Left ventricle myocardium superior (tissue), 1 donor: ENCODE measurements at regions not wholly inside any gene's neighbourhood (a gene's known extent, or its start where the extent isn't known, plus 50 kb on each side); places are given as distances from the start of the nearest gene placed in this dataset.

Source experiments
- ATAC-seq: fragments of 200-7000 bp; cut with Tn5 transposase; one replicate; pipeline ENCODE4 v1.9.1; 2020; ENCODE audit warnings: mild to moderate bottlenecking, moderate library complexity
- DNase-seq: peaks from one replicate; pipeline ENCODE4 v3.0.0-alpha.2; 2020
- intact Hi-C: fragments of 100-400 bp; cut with micrococcal nuclease; formaldehyde crosslinking; loops from one replicate; pipeline ENCODE4 v1.11.0; 2022
- donor health status: DM: no; HTN: yes; CAD: no; lungs with severe emphysema.

DNA sequence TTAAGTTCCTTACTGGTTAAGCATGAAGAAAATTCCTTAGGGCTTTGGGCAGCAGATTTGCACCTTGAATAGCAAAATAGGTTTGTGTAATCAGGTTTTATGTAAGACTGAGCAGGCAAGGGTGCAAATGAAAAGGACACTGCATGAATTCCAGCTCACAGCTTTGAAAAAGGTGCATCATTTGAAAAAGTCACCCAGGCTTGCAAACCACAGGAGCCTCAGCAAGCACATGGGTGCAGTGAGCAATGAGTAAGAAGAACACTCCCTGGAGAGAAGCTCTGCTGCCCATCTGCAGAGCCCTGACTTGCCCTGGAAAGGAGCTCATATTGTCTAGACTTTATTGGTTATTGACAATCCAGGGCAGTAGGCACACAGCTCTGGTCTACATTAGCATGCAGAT is 165.6 kb upstream of the KCNJ16 start:
- no peak for ATAC-seq
- no peak for DNase-seq
- intact Hi-C loops = no loop called here

DNA sequence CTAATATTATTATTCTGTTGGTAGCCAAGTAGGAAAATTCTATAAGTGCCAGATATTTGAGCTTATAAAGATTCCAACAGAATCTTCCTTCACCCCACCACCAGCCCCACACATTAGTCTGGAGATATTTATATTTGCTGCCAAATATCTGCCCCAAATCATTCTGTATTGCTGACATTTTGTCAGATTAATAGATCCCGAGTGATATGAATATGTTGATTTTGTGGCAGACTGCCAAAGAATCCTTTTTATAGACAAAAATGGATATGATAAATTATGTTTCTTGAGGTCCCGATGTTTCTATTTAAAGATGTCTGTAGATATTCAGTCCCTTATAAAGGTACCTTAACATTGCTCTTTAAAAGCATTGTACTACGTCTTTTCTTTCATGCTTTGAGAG is 162.2 kb upstream of the KCNJ16 start:
- no peak for ATAC-seq
- intact Hi-C loops = no loop called here
- DNase-seq = no peak

DNA sequence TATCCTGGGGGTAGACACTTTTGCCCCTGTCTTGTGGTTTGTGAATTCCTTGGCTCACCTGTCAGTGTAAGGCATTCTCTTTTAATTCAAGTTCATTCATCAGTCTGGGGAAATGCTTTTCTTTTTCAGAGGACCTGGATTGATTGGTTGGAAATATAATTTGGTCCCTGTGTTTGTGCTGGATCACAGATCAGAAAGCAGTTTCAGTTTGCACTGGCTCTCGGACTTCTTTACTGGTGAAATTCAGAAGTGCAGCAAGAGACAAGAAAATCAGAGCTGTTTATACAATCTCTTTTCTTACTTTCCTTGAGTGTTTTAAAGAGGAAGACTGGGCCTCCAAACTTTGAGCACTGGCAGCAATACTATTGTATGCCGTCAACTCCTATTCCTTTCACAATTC is 161.8 kb upstream of the KCNJ16 start:
- DNase-seq = no peak
- intact Hi-C loops = no loop called here
- ATAC-seq = no peak

DNA sequence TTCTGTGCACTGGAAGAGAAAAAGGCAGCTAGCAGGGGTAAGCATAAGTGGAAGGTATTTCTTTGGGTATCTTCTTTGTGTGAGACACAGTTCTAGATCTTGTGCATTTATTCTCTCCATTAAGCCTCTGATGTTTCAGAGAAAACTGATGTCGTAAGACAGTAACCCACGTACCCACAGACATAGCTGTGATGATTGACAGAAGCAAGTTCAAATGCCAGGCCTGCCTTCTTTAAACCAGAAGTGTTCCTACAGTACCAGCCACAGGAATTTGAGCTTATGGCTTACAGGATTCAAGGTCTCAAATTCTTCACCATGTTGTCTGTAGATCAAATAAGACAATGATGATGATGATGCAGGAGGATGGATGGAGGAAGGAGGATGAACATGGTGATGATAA is 161.4 kb upstream of the KCNJ16 start:
- intact Hi-C loops = no loop called here
- DNase-seq = no peak
- ATAC-seq = no peak

DNA sequence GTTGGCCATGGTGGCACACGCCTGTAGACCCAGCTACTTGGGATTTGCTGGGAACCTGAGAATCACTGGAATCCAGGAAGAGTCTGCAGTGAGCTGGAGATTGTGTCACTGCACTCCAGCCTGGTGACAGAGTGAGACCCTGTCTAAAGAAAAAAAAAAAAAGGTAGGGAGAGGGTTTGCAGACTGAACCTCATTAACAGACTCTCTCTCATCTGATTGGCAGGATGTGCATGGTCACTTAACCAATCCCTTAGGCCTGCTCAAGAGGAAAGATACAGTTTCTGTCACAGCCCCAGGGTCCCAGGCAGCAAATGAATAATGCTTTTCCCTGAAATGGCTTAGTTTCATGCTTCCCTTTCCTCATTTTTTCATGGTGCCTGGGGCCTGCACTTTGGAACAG is 160.5 kb upstream of the KCNJ16 start:
- ATAC-seq (no peak), DNase-seq (no peak)
- intact Hi-C loops = no loop called here

DNA sequence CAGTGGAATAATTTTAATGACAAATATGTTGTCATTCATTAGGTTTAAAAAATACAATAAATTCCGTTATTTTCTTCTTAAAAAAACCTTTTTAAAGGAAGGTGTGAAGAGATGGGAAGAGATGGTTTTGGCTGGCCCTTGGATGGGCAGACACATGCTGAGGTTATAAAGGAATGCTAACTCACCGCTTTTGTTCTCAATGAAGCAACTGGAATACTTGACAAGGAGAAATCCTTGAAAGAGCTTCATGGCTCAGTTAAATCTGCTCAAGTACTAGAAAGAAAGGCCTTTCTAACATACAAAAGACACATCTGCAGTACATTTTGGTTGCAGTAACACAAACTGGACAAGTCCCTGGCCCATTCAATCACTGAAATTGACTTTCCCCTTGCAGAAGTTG is 158.3 kb upstream of the KCNJ16 start:
- ATAC-seq = no peak
- no peak for DNase-seq
- intact Hi-C loops = no loop called here

DNA sequence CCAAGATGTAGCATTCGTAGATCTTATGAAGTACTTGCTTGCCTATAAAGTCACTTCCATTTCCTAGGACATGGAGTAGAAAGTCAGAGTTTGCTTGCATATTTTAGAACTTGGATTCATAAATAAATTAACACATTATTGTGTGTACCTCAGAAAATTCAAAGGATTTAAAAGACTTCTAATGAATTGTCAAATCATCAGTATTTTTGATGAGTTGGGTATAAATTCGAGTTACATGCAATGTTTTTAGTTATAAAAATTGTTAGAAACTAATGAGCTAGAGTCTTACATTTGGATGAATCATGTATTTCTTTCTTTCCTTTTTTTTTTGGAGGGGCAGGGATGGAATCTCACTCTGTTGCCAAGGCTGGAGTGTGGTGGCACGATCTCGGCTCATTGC is 156.9 kb upstream of the KCNJ16 start:
- DNase-seq (no peak), ATAC-seq (no peak)
- intact Hi-C loops = no loop called here

DNA sequence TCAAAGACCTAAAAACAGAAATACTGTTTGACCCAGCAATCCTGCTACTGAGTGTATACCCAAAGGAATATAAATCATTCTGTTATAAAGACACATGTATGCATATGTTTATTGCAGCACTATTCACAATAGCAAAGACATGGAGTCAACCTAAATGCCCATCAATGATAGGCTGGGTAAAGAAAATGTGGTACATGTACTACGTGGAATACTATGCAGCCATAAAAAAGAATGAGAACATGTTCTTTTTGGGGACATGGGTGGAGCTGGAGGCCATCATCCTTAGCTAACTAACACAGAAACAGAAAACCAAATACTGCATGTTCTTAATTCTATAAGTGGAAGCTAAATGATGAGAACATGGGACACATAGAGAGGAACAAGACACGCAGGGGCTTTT is 155.2 kb upstream of the KCNJ16 start:
- DNase-seq (no peak), ATAC-seq (no peak)
- intact Hi-C loops = no loop called here

DNA sequence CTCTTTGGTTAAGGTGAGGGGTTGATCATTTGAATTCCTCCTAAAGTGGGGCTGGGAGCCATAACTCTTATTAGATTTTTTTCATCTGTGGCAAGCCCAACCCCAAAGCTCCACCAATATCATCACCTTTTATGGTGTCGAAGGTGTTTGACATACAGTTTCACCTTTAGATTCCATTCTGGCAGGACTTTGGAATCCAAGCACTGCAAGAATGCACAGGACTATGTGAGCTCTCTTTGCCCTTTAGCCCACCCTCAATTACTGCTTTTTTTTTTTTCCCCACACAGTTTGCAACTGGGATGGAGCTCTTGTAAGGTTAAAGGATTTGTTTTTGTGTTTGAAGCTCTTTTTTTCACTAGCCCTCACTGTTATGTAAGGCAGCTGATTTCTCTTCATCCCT is 154.0 kb upstream of the KCNJ16 start:
- DNase-seq = no peak
- no peak for ATAC-seq
- intact Hi-C loops = no loop called here

DNA sequence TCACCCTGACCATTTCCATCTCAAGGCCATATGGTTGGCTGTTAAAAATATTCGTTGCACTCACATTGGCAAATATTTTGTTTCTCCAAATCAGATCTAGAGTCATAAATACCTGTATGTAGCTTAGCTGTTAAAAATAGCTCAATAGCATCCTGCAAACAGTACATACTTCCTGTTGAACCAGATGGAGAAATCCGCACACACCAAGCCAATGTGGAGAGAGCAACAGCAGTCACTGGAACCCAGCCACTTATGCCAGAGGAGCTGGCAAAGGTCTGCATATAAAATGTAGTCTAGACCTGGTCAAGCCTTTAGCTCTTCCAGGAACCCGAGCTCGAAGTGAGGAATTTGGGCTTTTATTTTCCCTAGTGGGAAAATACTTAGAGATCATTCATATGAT is 146.4 kb upstream of the KCNJ16 start:
- DNase-seq (no peak), ATAC-seq (no peak)
- intact Hi-C loops = no loop called here

DNA sequence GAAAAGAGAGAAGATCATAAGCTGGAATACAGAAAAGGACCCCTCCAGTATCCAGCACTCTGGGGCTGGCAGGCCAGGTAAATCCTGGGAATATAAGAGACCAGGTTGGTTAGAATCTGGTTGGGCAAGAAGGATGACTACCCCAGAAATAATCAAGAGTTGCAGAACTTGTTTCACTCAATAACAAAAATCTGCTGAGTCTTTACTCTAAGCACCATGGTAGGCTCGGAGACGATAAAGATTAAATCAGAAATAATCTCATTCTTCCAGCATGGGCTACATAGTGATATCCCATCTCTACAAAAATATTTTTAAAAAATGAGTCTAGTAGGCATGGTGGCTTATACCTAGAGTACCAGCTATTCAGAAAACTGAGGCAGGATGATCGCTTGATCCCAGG is 138.0 kb upstream of the KCNJ16 start:
- DNase-seq (no peak), ATAC-seq (no peak)
- intact Hi-C loops = no loop called here

DNA sequence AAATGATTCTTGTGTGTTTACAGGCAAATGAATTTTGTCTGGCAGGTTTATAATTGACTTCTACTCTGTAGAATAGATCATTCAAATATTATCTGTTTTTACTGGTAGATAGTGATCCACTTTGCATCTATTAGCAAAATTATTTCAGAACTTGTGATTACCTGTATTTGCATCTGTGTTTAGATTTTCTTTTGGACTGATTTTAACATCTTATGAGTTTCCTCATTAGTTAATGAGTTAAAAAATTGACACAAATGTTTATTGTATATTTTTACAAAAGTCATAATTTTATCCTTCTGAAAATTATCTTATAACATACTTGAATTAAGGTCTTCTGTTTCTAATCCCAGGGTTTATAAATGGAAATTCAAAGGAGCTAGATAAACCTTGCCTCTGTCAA is 132.0 kb upstream of the KCNJ16 start:
- intact Hi-C loops = no loop called here
- ATAC-seq = no peak
- DNase-seq = no peak

DNA sequence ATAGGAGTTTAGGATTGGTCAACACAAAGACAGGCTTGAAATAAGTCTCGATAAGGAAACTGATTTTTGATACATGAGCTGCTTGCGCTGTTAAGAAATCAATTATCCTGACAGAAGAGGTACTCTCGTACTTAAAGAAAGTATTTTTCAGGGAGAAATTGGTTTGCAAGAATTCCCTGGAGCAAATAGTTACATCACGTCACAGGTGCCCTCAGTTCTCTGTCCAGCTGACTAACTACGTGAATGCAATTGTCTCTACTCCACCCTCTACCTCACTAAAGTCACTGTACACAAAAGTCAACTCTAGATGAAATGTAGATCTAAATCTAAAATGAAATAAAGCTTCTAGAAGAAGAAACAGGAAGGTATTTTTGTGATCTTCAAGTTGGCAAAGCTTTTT is 130.6 kb upstream of the KCNJ16 start:
- intact Hi-C loops = no loop called here
- ATAC-seq (no peak), DNase-seq (no peak)

DNA sequence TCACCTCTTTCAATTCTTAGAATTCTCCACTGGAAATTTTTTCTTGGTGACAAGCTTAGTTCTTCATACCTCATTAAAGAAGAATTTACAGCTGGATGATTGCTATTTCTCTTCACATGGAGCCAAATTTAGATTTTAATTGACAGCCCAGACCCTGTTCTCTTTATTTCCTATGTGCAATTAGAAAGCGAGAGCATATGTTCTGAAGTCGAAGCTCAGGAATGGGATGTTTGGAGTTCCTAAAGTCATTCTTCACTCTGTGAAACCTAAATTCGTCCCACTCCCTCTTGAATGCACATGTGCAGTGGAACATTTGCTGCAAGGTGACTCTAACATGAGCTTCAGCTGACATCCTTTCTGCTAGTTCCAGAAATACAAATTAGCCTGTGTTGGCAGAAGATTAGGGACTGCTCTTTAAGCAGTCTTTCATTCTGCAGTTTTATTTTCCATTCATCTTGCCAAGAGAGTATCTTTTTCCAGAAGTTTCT is 129.3 kb upstream of the KCNJ16 start:
- DNase-seq = no peak
- ATAC-seq = peak; percentile 93
- intact Hi-C loops = no loop called here

DNA sequence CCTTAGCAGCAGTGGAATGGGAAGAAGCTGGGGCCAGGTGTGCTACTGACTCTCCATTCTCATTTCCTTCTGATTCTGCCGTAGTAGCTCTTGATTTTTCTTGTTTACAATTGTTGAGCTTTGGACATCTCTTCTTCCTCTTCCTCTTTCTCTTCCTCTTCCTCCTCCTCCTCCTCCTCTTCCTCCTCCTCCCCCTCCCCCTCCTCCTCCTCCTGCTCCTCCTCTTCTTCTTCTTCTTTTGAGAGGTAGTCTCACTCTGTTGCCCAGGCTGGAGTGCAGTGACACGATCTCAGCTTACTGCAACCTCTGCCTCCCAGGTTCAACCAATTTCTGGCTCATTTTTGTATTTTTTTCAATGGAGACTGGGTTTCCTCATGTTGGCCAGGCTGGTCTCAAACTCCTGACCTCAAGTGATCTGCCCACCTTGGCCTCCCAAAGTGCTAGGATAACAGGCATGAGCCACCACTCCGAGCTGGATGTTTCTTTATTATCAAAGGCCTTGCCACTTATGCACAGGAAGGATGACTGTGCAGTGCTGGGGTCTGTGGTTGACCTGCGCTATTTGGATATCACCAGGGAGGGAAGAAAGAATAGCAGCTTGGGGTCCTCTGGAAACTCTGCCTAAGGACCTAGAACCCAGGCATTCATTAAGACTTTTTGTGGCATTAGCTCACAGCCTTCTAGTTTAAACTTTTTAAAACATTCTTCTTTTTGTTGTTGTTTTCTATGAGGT is 127.8 kb upstream of the KCNJ16 start:
- intact Hi-C loops = no loop called here
- ATAC-seq (no peak), DNase-seq (no peak)

DNA sequence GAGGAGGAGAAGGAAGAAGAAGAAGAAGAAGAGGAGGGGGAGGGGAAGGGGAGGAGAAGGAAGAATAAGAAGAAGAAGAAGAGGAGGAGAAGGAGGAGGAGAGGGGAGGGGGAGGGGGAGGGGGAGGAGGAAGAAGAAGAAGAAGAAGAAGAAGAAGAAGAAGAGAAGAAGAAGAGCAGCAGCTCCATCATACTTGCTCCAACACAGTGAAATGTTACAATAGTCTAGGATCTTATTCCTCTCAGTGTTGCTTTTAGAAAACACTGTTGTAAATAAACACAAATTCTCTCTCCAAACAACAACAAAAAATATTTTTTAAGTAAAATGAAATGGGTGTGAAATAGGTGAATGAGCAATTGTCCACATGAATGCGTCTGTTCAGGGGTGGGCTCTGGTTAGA is 126.6 kb upstream of the KCNJ16 start:
- intact Hi-C loops = no loop called here
- no peak for ATAC-seq
- DNase-seq = no peak

DNA sequence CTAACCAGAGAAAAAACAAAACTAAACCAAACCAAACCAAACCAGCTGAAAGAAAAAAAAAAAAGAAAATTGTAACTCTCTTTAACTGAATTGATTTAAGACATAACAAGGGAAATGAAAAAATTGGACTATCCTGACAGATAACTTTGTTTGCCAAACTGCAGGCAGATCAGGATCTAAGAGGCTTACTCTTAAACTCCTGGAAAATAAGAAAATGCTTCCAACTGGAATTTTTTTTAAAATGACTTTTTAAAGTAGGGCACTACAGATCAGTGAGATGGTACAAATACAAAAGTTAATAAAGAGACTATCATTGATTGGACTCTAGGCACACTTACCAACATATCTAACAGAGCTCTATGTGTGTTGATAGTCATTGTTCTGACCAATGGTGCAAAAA is 125.5 kb upstream of the KCNJ16 start:
- intact Hi-C loops = no loop called here
- DNase-seq (no peak), ATAC-seq (no peak)

DNA sequence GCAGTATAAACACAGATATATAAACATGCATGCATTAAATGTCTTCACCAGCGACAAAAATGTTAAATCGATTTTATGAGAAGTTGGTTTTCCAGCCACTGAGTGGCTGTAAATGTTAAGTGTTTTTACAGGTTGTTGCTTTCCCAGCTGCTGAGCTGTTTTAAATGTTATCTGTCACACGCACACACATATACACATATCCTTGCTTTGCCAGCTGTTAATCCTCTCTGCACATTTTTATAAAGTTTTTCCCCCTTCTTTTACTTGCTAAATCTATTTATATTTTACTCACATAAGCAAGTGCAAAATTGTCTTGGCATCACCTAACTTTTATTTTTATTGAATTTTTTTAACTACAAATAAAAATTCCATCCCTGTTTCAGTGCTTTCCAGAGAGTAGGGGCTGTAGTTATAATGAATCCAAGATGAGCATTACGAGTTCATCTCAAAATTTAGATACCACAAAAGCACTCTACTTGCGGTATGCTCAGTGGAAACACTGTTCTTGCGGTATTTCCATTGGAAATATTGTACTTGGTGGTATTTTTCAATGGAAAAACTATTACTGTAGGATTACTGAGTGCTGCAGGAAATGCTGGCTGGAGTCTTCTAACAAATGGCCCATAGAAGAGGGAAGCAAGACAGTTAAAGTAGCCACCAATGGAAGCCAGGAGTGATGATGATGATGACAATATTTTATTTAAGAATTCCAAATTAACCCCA is 124.9 kb upstream of the KCNJ16 start:
- DNase-seq (no peak), ATAC-seq (no peak)
- intact Hi-C loops = no loop called here

DNA sequence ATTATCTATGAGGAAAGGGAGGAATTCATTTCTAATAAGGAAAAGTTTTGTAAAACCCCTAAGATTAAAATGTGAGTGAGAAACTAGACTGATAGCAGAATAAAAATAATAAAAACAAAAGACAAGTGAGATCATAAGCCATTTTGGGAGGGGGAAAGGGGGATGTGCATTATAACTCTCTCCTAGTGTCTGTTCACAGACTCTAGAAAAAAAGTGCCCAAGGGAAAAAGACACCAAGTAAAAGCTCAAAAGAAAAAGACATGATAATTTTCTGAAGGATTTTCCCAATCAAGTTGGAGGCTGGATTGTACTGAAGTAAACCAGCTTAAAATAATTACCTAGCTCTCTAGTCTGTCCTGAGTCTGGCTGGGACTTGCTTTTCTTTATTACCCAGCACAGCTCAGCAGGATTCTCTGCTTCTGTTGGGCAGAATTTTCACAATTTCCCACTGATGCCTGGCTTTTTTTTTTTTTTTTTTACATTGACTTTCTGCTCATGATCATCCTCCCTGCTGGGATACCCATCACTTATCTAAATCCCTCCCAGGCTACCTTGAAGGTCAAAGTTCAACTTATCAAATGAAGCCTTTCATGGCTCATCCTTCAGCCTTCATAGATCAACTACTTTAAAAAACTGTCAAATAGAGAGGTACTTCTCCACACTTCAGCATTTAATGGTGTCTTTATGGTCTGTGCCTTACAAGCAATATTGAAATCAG is 124.2 kb upstream of the KCNJ16 start:
- ATAC-seq = no peak

DNA sequence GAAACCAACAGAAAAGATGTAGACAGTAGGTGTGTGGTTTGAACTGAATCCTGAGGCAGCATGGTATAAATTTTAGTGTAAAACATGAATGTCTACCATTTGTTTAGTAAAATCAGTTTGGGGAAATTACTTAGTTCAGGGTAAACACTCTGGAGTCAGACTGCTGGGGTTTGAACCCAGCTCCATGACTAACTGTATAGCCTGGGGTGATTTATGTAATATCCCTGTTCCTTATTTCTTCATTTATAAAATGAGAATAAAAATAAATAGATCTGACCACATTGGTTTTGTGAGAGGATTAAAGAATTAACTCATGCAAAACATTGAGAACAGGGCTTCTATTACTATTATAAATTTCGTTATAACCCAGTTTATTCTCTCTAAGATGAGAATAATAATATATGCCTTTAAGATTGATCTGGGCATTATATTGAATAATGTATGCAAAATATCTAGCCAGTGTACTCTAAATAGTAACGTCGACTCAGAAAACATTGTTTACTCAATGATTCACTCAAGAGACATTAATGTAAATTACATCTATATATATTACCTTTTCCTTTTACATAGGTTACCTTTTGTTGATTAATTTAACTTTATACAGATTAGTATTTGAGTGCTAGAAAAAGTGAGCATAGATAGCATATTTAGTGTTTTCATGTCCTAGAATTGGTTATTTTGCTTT is 120.6 kb upstream of the KCNJ16 start:
- DNase-seq (no peak), ATAC-seq (no peak)
- intact Hi-C loops = no loop called here

More for the DNA sequence above, 124.2 kb upstream of the KCNJ16 start:
- intact Hi-C loops = no loop called here
- no peak for DNase-seq
